ENCODE measurements at regions not wholly inside any gene's neighbourhood (a gene's known extent, or its start where the extent isn't known, plus 50 kb on each side); places are given as distances from the start of the nearest gene placed in this dataset.

GRCh38 chr14:42856106-42856505 lies 1249.4 kb downstream of the LRFN5 start:
- TF ChIP-seq CTCF (IDR thresholded peaks at IDR 0.05), result no peak
- no peak for TF ChIP-seq POLR2A (IDR thresholded peaks at IDR 0.05)

Measured in lower leg skin (tissue), 3 donors.